HG03460 (cell line): ENCODE measurements at regions not wholly inside any gene's neighbourhood (a gene's known extent, or its start where the extent isn't known, plus 50 kb on each side); places are given as distances from the start of the nearest gene placed in this dataset.

Source experiments
- ATAC-seq: cut with Tn5 transposase; IDR thresholded peaks from one replicate; pipeline ENCODE4 v1.9.1; 2021; ENCODE audit not compliant: unreplicated experiment

DNA sequence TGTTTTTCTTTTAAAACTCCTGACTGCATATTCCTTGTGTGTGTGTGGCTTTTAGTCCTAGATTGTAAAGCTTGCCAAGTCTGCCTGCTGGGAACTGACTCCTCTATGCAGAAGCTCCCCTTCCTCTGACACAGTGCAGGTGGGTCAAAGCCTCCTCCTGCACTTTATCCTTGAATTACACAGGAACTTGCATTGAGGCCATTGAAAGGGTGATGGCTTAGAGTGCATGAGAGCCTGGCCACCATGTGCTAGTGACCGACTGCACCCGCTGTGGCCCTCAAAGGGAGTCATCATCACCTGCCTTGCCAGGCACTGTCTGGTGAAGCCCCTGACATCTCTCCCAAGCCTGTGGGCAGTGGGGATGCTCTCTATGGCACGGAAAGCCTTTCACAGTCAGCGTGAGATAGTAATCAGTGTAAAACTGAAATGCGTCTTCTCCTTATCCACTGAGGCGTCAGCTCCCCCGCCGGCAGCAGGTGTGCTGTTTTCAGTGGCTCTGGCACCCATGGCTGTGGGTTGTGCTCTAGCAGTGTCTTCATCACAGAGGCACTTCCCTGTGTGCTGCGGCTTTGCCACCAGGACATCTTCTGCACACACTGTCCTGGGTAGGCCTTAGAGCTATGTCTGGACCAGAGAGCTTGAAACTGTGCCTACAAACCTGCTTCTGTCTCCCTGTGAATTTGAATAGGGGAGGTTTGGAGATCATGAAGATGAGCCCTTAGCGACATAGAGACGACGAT, 87.9 kb downstream of the THBS2 start:
- no peak for ATAC-seq

DNA sequence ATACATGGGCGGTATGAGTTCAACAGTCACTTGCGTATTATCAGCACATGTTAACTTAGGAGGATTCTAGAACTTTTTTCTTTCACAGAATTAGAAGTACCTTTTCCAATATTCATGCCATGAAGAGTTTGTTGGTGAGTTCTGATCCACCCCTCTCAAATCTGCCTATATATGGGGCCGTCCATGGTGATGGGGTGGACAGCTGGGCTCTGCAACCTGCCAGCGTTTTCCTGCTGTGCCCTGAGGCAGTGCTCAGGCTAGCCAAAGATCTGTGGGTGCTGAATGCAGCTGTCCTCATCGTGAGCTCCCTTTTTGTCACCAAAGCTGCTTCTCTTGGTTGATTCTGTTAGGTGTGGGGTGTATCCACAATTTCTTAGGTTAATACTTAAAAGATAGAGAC, 88.7 kb downstream of the THBS2 start:
- no peak for ATAC-seq

DNA sequence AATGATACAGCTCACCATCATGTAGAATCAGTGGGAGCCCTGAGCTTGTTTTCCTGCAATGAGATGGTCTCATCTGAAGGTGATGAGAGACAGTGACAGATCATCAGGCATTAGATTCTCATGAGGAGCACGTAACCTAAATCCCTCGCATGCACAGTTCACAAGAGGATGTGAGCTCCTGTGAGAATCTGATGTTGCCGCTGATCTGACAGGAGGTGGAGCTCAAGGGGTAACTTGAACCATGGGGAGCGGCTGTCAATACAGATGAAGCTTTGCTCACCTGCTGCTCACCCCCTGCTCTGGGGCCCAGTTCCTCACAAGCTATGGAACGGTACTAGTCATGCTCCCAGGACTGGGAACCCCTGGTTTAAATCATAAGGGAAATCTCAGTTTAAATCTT, 89.2 kb downstream of the THBS2 start:
- ATAC-seq: no peak

DNA sequence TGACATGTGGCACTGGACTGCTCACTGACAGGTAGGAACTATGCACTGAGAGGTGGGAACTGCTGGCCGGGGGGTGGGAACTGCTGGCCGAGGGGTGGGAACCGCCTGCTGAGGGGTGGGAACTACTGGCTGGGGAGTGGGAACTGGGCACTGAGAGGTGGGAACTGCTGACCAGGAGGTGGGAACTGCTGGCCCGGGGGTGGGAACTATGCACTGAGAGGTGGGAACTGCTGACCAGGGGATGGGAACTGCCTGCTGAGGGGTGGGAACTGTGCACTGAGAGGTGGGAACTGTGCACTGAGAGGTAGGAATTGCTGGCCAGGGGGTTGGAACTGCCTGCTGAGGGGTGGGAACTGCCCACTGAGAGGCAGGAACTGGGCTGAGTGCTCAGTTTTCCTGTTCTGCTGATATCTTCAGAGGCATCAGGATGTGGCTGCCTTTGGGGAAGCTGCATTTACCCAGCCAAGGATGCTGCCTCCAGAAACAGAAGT, 90.2 kb downstream of the THBS2 start:
- no peak for ATAC-seq

DNA sequence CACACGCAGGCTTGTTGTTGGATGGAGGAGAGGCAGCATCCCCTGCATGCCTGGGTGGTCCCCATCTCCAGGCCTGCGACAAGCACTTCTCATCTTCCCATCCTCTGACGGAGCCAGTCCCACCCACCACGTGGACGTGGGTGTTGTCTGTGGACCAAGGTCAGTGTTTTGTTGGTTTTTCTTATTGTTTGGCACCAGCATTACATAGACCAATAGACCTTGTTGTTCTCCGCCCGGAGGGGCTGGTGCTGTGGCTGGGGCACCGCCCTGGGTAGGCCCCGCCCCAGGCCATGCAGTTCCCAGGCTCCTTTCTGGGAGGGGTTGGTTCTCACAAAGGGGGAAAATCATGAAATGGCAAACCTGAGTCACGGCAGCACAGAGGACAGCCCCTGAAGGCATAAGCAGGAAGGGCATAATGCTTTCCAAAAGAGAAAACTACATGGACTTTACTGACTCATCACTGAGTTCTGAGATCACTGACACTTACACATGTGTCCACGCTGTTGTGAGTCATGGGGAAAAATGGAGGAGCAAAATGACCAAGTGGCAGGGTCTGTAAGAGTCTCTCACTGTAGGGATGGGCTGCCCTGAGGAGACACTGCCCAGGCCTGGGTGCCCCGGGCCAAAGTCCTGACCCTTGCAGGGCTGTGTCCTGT, 90.8 kb downstream of the THBS2 start:
- no peak for ATAC-seq

DNA sequence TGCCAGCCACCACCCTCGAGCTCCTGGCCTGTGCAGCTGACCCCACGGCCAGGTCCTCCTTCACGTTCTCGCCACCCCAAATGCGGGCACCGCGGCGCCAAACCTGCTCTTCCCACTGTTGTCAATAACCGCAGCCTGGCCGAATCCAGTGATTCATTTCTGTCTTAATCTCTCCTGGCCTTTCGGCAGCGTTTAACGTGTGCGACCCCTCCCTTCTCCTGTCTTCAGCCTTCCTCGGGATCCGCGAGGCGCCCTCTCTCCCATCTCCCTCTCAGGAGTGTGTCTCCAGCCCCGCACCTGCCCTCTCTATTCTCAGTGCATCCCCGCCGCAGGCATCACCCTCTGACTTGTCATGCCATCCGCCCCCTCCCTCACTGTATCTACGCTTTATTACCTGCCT, 91.4 kb downstream of the THBS2 start:
- no peak for ATAC-seq

DNA sequence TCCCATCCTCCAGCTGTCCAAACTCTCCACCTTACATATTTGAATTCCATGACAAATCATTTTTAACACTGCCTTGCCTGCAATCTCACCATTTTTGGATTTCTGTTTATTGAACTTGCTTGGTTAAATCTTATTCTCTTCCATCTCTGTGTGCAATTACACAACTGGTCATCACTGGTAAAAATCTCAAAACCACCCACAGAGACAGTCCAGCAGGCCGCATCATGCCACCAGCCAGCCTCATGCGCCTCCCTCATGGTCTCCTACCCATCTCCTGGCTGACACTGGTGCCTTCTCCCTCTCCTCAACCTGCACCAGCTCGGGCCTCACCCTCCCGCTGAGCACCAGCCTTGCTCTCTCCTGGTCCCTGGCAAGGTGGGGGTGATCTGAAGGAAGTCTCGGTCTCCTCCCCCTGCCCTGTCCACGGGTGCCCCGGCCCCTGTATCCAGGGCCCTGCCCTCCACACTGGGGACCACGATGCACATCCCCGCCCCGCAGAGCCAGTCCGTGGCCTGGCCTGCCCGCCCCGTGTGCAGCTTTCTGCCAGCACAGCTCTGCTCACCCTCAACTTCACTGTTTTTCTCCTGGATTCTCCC, 92.0 kb downstream of the THBS2 start:
- no peak for ATAC-seq

DNA sequence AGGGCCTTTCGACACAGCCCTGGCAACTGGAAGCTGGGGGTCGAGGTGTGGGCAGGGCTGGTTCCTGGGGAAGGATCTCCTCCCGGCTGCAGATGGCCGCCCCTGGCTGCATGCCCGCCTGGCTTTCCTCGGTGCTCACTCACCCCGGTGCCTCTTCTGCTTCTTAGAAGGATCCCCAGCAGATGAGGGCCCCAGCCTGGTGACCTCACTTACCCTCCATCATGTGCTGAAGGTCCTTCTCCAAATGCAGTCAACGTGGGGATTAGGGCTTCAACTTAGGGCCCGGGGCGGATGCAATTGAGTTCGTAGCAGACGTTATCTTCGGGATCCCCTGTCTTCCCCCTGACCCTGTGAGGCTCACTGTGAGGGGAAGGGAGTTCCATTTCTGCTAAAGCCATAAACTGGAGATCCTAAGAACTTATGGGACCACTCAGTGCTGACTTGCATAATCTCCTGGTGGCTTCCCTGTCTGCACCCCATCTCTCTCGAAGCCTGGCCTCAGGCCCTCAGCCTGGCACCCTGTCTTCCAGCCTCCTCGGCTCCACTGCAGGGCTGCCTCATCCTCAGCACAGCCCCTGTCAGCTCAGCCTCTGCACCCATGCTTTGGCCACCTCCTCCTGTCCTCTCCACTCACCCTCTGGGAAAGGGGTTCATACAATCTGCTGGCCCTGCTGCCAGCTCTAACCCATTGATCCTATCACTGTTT, 92.6 kb downstream of the THBS2 start:
- no peak for ATAC-seq

DNA sequence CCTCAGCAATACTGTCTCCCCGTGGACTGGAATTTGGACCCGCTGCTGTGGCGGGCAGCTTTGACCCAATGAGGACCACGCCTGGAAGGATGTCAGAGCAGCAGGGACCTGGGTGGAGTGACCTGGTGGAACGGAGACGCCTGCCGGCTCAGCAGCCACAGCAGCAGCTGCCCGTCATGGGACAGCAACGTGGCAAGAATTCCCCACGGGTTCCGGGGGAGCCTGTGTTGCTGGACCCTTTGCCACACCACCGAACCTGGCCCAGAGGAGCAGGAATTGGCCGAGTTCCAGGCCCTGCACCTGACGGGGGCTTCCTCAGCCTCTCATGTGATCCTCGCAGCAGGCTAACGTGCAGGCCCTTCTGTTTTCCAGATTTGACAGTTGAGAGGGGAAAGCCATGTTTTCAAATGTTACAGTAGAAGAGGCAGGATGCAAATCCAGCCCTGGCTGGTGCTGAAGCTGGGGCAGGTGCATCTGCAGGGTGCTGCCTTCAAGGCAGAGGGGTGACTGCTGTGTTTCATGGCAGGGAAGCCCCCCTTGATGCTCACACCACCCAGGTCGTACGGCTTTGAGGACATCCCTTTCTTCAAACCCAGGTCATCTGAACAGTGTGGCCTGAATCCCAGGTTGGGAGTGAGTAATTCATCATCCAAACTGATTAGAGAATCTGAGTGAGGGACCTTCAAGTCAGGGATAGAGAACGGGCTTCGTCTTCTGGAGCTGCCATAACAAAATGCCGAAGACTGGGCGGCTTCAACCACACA, 93.4 kb downstream of the THBS2 start:
- no peak for ATAC-seq

DNA sequence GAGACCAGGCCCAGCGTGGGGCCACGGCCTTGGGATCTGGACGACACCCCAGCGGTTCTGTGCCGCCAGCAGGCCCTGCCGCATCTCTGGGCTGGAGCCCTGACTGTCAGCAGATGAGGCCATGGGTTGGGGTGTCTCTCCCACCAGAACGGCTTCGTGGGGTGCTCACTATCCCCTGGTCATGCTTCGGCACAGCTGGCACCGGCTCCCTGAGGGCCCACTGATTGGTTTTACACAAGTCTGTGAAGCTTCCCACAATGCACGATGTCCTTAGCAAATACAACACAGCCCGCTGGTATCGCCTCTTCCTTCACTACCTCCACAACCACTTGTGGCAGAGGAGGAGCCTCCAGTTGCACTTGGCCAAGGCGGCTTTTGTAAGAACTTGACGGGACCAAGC, 94.3 kb downstream of the THBS2 start:
- ATAC-seq: no peak

DNA sequence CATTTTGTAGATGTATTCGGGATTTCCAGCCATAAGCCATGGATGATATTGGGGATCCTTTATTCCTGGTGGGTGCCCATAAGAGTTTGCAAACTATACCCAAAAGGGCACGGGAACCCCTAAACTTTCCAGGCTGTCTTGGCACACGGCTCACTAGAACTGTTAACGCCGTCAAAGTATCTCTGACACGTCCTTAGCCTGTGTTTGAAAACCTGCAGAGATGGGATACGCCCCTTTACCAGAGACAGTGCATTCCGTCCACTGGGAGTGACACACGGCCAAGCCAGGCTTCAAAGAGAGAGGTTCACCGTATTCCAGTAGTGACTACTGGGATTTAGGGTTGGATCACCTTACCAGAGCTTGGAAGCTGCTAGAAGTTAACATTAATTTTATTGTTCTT, 95.0 kb downstream of the THBS2 start:
- no peak for ATAC-seq

DNA sequence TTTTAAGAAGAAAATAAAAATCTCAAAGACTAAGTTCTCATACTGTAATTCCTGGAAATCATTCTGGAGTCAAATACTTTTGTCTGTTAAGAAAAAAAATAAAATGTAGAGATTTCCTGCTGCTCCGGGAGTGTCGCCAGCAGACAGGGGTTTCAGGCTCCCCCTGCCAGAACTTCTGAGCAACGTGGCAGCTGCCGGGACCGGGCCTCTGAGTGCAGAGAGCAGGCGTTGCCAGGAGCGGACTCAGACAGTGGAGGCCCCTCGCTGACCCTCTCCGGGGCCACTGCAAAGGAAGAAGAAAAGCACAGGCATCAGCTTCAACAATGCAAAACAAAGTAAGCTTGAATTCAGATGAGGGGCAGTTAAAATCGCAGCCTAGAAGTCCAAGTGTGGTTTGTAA, 95.5 kb downstream of the THBS2 start:
- ATAC-seq: no peak

DNA sequence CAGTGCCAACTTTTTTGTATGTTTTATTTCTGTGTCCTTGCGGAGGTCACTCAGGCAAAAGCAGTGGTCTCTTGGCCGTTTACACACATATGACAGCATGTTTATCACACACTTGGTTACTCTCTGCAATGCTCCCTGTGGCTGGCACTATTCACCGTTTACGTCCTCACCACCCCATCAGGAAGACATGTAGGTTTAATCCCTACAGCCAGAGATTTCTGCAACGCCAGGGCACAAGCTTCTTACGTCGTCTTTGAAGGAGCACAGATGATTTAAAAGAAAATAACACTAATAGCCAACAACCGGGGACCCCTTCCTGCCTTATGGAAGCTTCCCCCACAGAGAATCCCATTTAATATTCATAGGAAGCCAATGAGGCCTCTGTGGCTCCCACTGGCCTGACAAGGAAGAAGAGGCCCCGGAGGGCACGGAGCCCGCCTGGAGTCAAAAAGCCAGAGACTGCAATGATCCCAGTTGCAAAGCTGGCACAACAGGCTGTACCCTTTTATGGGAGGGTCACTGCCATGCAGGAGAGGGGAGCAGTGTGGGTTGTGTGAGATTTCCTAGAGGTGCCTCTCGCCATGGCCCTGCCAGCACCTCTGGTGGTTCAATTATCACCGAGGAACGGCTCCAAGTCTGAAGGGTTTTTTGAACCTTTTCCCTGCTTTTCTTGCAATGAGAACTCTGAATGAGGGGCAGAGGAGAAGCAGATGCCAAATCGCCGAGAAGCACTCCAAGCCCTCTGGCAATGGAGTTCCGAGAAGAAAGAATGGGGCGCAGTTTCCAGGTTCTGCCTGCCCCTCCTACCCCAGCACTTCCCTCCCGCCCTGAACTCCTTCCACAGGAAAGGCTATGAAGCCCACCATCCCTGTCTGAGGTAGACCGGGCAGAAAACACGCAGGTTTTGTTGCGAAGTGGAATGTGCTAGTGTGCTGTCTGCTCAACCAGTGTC, 96.2 kb downstream of the THBS2 start:
- no peak for ATAC-seq

DNA sequence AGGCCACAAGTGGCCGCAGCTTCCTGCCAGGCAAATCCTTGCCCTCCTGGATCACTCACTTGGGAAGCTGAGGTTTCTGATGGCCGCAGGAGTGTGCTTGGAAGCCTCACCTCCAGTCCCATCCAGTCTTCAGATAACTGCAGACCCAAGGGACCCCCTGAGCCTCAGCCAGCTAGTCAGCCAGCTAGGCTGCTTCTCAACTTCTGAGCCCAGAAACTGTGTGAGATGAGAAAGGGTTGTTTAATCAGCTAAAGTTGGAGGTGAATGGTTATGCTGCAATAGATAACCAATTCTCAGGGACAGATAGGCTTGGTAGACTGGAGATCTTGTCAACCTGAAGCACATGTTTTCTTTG, 96.9 kb downstream of the THBS2 start:
- no peak for ATAC-seq

DNA sequence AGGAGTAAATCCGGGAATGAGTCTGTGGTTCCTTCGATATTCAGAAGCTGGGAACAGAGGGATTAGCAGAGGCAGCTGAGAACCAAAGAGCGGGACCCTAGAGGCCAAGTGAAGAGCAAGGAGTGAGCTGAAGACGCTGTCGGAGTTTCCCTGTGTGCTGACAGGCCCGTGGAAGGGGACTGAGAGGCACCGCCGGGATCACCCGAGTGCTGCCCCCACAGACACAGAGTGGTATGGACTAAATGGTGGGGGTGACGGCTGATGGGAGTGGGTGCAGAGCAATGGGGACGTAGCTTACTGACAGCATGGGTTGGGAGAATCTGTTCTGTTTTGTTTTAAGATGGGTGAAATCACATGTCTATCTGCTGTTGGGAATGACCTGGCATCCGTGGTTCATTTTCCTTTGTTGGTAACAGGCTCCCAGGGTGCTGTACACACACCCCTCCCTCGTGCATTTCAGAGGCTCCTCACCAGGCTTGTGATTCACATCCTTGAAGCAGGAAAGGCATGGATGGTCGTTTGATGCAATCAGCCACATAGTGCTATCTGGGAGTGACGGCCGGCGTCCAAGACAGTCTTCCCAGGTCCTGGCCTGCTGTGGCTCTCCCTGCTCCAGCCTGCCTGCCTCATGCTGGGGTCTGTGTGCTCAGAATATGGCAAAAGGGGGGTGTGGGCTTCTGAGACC, 97.4 kb downstream of the THBS2 start:
- no peak for ATAC-seq

DNA sequence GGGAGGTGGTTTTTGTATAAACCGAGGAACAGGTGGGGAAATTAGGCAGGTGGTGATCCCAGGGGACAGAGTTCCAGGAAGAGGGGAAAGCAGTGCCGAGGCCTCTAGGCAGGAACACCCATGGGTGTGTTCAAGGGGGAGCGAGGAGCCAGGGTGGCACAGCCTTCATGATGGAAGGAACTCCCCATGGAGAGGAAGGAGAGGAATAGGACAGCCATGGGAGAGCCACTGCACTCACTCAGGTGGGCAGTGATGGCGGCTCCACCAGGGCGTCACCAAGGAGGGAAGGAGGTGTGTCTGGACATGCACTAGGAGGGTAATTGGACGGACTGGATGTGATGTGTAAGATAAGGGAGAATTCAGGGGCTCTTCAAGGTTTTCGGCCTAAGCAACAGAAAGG, 98.2 kb downstream of the THBS2 start:
- ATAC-seq: no peak

DNA sequence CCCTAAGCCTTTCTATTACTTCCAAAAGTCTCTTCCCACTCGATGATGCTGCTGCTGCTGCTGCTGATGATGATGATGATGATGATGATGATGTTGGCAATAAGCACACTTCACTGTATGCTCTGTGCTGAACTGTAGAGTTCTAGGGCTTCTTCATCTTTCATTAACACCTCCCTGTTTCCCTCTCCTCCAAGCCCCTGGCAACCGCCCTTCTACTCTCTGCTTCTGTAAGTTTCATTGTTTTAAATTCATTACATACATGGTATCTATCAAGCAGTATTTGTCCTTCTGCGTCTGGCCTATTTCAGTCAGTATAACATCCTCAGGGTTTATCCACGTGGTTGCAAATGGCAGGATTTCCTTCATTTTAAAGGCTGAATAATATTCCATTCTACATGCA, 100.2 kb downstream of the THBS2 start:
- no peak for ATAC-seq

DNA sequence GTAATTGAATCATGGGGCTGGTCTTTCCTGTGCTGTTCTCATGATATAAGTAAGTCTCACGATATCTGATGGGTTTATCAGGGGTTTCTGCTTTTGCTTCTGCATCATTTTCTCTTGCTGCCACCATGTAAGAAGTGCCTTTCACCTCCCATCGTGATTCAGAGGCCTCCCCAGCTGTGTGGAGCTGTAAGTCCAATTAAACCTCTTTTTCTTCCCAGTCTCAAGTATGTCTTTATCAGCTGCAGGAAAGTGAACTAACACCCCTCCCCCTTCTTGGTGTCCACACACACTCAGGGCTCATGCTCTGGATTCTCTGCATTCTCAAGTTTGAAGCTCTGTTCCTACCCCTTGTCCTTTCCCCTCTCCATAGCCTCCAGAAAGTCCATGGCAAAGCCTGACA, 107.1 kb downstream of the THBS2 start:
- ATAC-seq: no peak

DNA sequence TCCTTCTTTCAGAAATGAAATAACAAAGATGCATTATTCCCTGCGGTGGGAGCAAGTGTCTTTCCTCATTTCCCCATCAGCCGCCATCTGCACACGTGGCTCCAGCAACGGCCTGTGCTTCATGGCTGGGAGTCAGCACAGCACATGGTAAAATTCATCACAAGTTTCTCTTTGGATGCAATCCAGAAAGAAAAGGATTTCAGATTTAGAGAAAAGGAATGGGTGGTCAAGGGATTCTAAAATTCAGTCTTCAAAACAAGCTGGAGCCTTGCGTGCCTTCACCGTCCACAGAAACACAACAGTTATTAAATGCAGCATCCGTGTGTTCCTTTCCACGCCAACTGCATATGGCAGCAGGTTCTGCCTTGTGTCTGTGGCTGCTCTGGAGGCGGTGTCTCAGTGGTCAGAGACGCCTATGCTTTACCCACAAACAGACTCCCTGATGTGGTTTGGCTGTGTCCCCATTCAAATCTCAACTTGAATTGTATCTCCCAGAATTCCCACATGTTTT, 107.6 kb downstream of the THBS2 start:
- ATAC-seq: no peak
